CD4-positive, alpha-beta T cell treated with Interleukin-17A for 4 hours (primary cell): ENCODE measurements at regions not wholly inside any gene's neighbourhood (a gene's known extent, or its start where the extent isn't known, plus 50 kb on each side); places are given as distances from the start of the nearest gene placed in this dataset.
A peak's percentile ranks its signal among the peaks of the same experiment; 100 is the strongest.
"Not testable (repeated sequence)": the region's sequence is repeated elsewhere in the genome, so short reads cannot be mapped to it uniquely, and the experiment has no call there.

Experiments
- DNase-seq: peaks from one replicate; pipeline ENCODE4 v3.0.0-alpha.2; 2020; ENCODE audit warnings: mixed read lengths

- DNase-seq = no peak
These were observed 170.9 kb upstream of the USP25 start for GRCh38 chr21:15558884-15559283.

GRCh38 chr21:15559660-15560059, 170.1 kb upstream of the USP25 start:
- no peak for DNase-seq

GRCh38 chr21:15560383-15561056, 169.3 kb upstream of the USP25 start:
- DNase-seq = no peak

- no peak for DNase-seq
These were observed 167.0 kb upstream of the USP25 start for GRCh38 chr21:15562748-15563147.

GRCh38 chr21:15564907-15565306, 164.9 kb upstream of the USP25 start:
- no peak for DNase-seq

- no peak for DNase-seq
These were observed 163.1 kb upstream of the USP25 start for GRCh38 chr21:15566703-15567102.

- DNase-seq = no peak
These were observed 162.6 kb upstream of the USP25 start for GRCh38 chr21:15567191-15567590.

GRCh38 chr21:15568516-15568915, 161.3 kb upstream of the USP25 start:
- no peak for DNase-seq

GRCh38 chr21:15586752-15587427, 142.9 kb upstream of the USP25 start:
- no peak for DNase-seq

- peak; percentile 11 for DNase-seq
These were observed 137.4 kb upstream of the USP25 start for GRCh38 chr21:15592271-15592860.

GRCh38 chr21:15592957-15593356, 136.8 kb upstream of the USP25 start:
- DNase-seq = no peak

GRCh38 chr21:15601390-15601789, 128.4 kb upstream of the USP25 start:
- no peak for DNase-seq

GRCh38 chr21:15604413-15604812, 125.4 kb upstream of the USP25 start:
- no peak for DNase-seq

- no peak for DNase-seq
These were observed 115.0 kb upstream of the USP25 start for GRCh38 chr21:15614766-15615165.

GRCh38 chr21:15616864-15617574, 112.8 kb upstream of the USP25 start:
- DNase-seq = no peak

- DNase-seq = no peak
These were observed 111.8 kb upstream of the USP25 start for GRCh38 chr21:15617964-15618363.

- DNase-seq = no peak
These were observed 108.9 kb upstream of the USP25 start for GRCh38 chr21:15620892-15621291.

- no peak for DNase-seq
These were observed 105.1 kb upstream of the USP25 start for GRCh38 chr21:15624646-15625045.

GRCh38 chr21:15625363-15625762, 104.4 kb upstream of the USP25 start:
- no peak for DNase-seq

- DNase-seq = no peak
These were observed 103.8 kb upstream of the USP25 start for GRCh38 chr21:15626031-15626430.

GRCh38 chr21:15627011-15627410, 102.8 kb upstream of the USP25 start:
- no peak for DNase-seq

GRCh38 chr21:15627823-15628222, 102.0 kb upstream of the USP25 start:
- DNase-seq = no peak

- no peak for DNase-seq
These were observed 98.4 kb upstream of the USP25 start for GRCh38 chr21:15631342-15631741.

GRCh38 chr21:15634541-15634940, 95.2 kb upstream of the USP25 start:
- DNase-seq = not testable (repeated sequence)
